Naive thymus-derived CD8-positive, alpha-beta T cell (primary cell): ENCODE measurements at regions not wholly inside any gene's neighbourhood (a gene's known extent, or its start where the extent isn't known, plus 50 kb on each side); places are given as distances from the start of the nearest gene placed in this dataset.

Source experiments
- ATAC-seq, 2 donors: fragments of 150-1000 bp; cut with Tn5 transposase in 1 of 2; sonication (Bioruptor Pico), chemical (Tn5 transposase) in 1 of 2; 1 replicate in 1 of 2; 2 replicates in 1 of 2; pipeline ENCODE4 v1.10.0; 2021; ENCODE audit warnings: mild to moderate bottlenecking in 2 of 2, moderate library complexity in 2 of 2
- POLR2A ChIA-PET: fragments of 350-600 bp; sonication (Branson Sonifier 250); formaldehyde crosslinking; loops from one replicate; lab custom pipeline; 2021; ENCODE audit warnings: antibody characterized with exemption; lab: Charles Lee
- DNase-seq, 10 donors: peaks; one replicate each; pipeline versions ENCODE4 v3.0.0 to v3.0.0-alpha.2; 2020 to 2022
- H3K27ac Mint-ChIP-seq, 10 donors: one replicate each; pipeline ENCODE4 v1.8.0; 2020 to 2022; ENCODE audit warnings: mild to moderate bottlenecking in 10 of 10, mixed read lengths in 10 of 10, moderate library complexity in 4 of 10, inconsistent platforms in 1 of 10
- H3K27me3 Mint-ChIP-seq, 5 donors: one replicate each; pipeline ENCODE4 v1.8.0; 2021 to 2022; ENCODE audit warnings: mixed read lengths in 5 of 5
- H3K36me3 Mint-ChIP-seq, 3 donors: one replicate each; pipeline ENCODE4 v1.8.0; 2020 to 2022; ENCODE audit warnings: mixed read lengths in 3 of 3, mild to moderate bottlenecking in 2 of 3, inconsistent platforms in 1 of 3
- H3K4me1 Mint-ChIP-seq, 4 donors: one replicate each; pipeline ENCODE4 v1.8.0; 2021 to 2022; ENCODE audit warnings: mixed read lengths in 4 of 4
- H3K4me3 Mint-ChIP-seq, 10 donors: one replicate each; pipeline ENCODE4 v1.8.0; 2020 to 2022; ENCODE audit warnings: mild to moderate bottlenecking in 10 of 10, mixed read lengths in 10 of 10, moderate library complexity in 6 of 10, inconsistent platforms in 1 of 10
- H3K9me3 Mint-ChIP-seq, 9 donors: one replicate each; pipeline ENCODE4 v1.8.0; 2020 to 2022; ENCODE audit warnings: mixed read lengths in 9 of 9, mild to moderate bottlenecking in 3 of 9, inconsistent platforms in 1 of 9, moderate library complexity in 1 of 9

DNA sequence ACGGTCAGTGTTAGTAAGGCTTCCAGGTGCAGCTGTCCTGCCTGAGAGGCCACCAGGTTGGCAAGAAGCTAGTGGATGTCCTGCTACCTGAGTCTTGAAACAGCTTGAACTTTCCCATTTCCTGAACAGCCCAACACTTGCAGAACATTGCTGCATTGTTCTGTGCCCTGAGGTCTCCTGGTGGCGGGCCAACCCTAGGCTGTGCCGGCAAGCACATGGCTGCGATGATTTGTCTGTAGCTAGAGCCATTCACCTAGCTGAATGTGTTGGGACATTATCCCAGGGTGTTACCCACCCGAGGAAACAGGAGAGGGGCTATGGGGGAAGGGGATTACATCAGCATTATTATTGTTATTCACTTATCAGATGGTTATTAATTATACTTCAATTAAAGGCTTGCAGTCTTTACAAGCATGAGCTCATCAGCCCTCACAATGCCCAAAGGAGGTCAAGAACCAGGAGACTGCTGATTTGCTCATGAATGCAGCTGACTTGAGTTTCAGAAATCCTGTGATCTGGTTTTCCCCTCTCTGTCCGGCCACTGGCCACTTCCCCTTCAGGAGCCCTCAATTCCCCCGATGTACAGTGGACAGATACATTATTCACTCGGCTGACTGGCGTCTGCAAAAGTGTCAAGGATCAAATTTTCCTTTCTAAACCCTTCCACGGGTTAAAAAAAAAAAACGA is 187.6 kb upstream of the TSC22D1 start:
- Mint-ChIP-seq H3K27ac (no peak overlapping the region), H3K4me1 (peaks cover 7 to 13% (median 11%) of the 10 kb centered on the region in 4 donors), H3K36me3 (no peaks in the 10 kb centered on the region), H3K27me3 (peaks cover 0 to 4% (median 0%) of the 10 kb centered on the region in 5 donors), H3K9me3 (no peaks in the 10 kb centered on the region), H3K4me3 (no peak overlapping the region)
- POLR2A ChIA-PET = no interaction called here
- no peak for ATAC-seq
- DNase-seq = no peak

DNA sequence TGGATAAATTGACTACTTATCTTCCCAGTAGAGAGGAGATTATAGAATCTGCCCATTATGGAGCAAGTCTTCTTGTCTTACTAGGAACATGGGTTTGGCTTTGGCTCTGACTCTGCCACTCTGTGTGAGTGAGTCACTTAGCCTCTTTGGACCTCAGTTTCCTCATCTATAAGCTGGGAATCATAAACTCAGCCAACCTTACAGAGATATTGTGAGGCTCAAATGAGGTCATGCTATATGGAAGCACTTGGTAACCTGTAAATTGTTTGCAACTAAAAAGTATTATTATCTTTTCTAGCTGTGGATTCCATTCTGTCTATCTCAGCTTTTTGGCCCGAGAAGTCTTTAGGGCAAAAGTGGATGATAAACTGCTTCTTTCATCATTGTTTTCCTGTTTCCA is 186.8 kb upstream of the TSC22D1 start:
- Mint-ChIP-seq H3K27me3 (peaks cover 0 to 4% (median 0%) of the 10 kb centered on the region in 5 donors), H3K4me3 (no peak overlapping the region), H3K9me3 (no peaks in the 10 kb centered on the region), H3K27ac (no peak overlapping the region), H3K36me3 (no peaks in the 10 kb centered on the region), H3K4me1 (peaks cover 2 to 5% (median 2%) of the 10 kb centered on the region in 4 donors)
- no peak for ATAC-seq
- no peak for DNase-seq
- POLR2A ChIA-PET = no interaction called here

DNA sequence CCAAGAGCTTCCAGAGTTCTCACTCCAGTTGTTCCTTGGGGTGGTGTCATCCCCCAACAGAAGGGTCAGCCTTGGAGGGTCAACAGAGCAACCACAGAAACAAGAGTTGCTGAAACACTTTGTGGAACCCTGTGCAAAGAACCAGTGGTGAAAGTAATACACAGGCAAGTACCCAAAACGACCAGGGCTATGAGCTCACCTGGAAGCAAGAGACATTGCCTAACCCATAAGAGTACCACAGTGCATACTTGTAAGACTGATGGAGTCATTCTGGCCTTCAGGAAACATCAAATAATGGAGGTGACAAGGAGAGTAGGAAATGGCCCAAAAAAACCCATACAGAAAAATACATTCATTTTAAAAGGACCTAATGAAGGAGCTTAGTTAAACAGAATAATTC is 184.3 kb upstream of the TSC22D1 start:
- no peak for DNase-seq
- Mint-ChIP-seq H3K36me3 (no peaks in the 10 kb centered on the region), H3K27ac (peak overlapping the region in 1 of 10 donors; percentile 26), H3K9me3 (no peaks in the 10 kb centered on the region), H3K4me1 (no peaks in the 10 kb centered on the region), H3K27me3 (peaks cover 0 to 4% (median 0%) of the 10 kb centered on the region in 5 donors), H3K4me3 (no peak overlapping the region)
- POLR2A ChIA-PET = no interaction called here
- no peak for ATAC-seq

DNA sequence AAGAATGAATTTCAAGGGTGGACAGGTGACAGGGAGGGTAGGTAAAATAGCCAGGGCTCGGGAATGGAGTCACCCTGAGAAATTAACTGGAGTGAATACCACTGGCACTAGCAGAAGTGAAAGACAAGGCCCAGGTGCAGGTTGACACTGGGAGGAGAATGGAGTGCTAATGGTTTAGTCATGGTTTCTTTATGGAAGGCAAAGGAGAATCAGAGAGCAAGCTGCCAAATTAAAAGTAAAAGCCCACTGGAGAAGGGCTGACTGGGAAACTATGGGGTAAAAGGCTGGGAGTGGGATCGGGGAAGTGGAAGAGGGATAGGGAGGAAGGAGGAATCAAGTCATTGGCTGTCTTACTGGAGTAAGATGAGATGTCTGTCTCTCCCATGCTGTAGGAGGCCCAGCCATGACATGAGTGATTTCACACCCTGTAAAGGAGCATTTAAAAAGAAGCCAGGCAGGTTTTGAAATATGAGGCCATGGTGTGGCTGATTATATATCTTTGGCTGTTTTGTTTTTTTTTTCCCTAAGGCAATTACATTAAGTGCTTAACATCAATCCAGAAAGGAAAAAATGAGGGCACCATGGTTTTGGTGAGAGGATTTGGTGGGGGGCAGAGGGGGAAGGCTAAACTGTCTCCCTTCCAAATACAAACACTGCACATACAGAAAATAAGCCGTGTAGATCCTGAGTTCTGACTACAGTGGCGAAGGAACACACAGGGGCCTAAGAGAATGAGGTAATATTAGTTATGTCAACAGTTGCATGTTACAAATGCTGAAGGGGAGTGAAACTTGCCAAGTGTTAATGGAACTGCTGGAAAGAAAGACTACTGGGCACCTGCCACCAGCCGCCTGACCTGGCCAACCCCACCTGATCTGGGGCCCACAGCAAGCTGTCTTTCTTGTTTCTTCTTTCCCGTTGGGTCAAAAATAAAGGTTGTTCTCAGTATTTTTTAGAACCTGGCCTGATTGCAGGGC is 183.5 kb upstream of the TSC22D1 start:
- no peak for DNase-seq
- Mint-ChIP-seq H3K4me1 (no peaks in the 10 kb centered on the region), H3K36me3 (no peaks in the 10 kb centered on the region), H3K9me3 (no peaks in the 10 kb centered on the region), H3K27me3 (peaks cover 0 to 4% (median 0%) of the 10 kb centered on the region in 5 donors), H3K27ac (no peak overlapping the region), H3K4me3 (no peak overlapping the region)
- POLR2A ChIA-PET = no interaction called here
- ATAC-seq = no peak

DNA sequence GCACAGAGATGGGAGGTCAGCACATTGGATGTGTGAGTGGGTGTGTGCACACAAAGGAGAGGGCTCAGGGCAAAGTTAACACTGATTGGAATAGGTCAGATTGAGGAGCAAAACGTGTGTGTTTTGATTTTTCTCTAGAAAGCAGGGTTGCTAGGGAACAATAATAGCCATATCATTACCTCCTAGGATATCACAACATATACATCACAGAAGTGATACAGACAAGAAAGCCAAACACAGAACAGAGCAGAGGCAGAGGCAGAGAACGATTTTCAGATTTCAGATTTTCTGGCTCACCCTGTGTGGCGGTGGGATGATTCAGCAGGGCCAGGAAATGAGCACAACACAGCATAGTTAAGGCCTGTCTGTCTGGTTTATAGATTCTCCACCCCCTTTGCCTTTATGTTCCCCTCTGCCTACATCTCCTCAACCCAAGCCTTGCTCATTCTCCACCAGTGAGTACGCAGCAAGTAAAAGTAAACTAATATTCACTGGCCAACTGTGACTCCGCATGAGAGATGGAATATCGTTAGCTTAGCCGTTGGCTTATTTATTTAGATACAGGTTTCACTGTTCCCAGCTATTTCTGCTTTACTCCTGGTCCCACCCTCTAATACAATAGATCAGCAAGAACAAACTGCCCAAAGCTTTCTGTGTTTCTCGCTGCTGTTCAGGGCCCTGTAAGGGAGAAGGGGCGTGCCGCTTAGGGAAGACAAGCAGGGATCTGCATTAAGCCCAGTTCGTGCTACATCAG is 182.7 kb upstream of the TSC22D1 start:
- Mint-ChIP-seq H3K4me3 (no peak overlapping the region), H3K9me3 (no peaks in the 10 kb centered on the region), H3K27me3 (peaks cover 0 to 4% (median 0%) of the 10 kb centered on the region in 5 donors), H3K27ac (peak overlapping the region in 1 of 10 donors; percentile 25), H3K36me3 (no peaks in the 10 kb centered on the region), H3K4me1 (no peaks in the 10 kb centered on the region)
- no peak for ATAC-seq
- no peak for DNase-seq
- POLR2A ChIA-PET = no interaction called here

DNA sequence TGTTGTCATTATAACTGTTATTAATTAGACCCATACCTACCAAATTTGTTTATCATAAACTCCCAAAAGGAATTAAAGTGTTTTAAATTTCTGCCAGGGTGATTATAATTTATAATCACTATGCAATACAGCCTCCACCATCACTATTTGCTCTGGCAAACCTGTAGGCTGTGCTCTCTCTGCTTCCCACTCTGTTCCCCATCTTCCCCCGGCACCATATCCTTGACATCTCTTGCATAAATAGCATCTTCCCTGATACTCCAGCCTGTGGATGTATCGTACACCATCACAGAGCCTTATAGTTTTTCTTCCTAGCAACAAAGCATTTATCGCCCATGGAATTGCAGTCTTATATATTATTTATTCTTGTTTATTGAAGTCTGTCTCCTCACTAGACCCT is 181.5 kb upstream of the TSC22D1 start:
- Mint-ChIP-seq H3K27me3 (peaks cover 0 to 3% (median 0%) of the 10 kb centered on the region in 5 donors), H3K4me1 (no peaks in the 10 kb centered on the region), H3K4me3 (no peak overlapping the region), H3K27ac (no peak overlapping the region), H3K36me3 (no peaks in the 10 kb centered on the region), H3K9me3 (no peaks in the 10 kb centered on the region)
- POLR2A ChIA-PET = no interaction called here
- ATAC-seq (no peak), DNase-seq (no peak)

DNA sequence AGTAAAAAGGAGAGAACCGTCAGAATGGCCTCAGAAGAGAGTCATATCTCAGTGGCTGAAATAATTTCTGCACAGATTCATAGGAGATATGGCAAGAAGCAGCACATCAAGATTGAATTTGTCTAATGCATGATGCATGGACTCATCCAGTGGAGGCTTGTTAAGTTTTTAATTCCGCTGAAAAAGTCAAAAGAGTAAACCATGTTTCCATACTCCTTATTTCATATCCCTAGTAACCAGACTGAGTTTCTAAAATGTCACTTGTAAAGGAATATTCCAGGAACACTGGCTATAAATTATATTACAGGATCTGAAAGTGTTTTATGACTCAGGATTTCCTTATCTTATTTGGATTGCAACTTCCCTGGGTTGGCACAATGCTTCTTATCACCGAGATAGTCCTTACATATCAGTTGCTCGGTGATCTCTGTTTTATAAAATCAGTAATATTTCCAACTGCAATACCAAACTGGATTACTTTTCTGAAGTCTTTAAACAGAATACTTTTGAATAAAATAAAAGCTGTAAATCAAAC is 180.2 kb upstream of the TSC22D1 start:
- Mint-ChIP-seq H3K36me3 (no peaks in the 10 kb centered on the region), H3K4me1 (no peaks in the 10 kb centered on the region), H3K27ac (no peak overlapping the region), H3K9me3 (no peaks in the 10 kb centered on the region), H3K4me3 (no peak overlapping the region), H3K27me3 (peaks cover 0 to 3% (median 0%) of the 10 kb centered on the region in 5 donors)
- no peak for DNase-seq
- POLR2A ChIA-PET = no interaction called here
- ATAC-seq = no peak

DNA sequence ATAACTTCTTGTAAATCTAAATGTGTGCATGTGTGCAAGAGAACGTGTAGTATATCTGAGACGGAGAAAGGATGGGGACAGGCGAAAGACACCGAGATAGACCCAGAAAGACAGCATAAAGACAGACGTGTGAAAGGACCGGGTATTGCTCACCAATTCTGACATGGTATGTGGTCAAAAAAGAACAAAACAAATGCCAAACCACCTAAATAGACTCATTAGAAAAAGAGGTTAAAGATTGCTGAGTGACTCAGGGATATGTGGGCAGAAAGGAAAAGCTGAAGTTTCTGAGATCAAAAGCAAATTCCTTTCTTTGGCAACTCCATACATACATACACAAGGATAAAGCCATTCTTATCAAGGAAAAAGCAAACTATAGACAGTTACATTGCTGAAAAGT is 179.7 kb upstream of the TSC22D1 start:
- POLR2A ChIA-PET = interaction anchor here (0.6 kb wide), 1 partner anchor 264 kb away, joined by 3 read pairs; no protein-coding TSS in a partner anchor
- Mint-ChIP-seq H3K36me3 (no peaks in the 10 kb centered on the region), H3K4me3 (no peak overlapping the region), H3K27me3 (peaks cover 0 to 3% (median 0%) of the 10 kb centered on the region in 5 donors), H3K4me1 (no peaks in the 10 kb centered on the region), H3K27ac (no peak overlapping the region), H3K9me3 (no peaks in the 10 kb centered on the region)
- ATAC-seq (no peak), DNase-seq (no peak)

DNA sequence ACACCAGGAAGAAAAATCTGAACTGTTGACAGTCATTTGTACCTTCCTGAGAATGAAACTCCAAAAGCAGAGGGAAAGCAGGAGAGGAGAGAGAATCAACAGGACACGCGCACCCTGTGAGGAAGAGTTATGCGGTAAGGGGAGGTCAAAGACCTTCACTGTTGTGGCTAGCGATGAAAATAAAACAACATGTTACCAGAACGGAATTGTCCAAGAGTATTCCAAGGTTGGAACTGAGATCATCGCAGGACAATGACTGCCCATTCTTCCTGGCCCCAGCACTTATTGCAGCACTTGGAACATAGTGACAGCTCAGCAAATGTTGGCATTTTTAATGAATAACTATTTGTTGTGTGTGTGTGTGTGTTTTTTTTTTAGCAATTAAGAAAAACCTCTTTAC is 176.0 kb upstream of the TSC22D1 start:
- Mint-ChIP-seq H3K9me3 (no peaks in the 10 kb centered on the region), H3K4me1 (no peaks in the 10 kb centered on the region), H3K36me3 (no peaks in the 10 kb centered on the region), H3K27me3 (no peaks in the 10 kb centered on the region), H3K4me3 (no peak overlapping the region), H3K27ac (no peak overlapping the region)
- DNase-seq (no peak), ATAC-seq (no peak)
- POLR2A ChIA-PET = no interaction called here

DNA sequence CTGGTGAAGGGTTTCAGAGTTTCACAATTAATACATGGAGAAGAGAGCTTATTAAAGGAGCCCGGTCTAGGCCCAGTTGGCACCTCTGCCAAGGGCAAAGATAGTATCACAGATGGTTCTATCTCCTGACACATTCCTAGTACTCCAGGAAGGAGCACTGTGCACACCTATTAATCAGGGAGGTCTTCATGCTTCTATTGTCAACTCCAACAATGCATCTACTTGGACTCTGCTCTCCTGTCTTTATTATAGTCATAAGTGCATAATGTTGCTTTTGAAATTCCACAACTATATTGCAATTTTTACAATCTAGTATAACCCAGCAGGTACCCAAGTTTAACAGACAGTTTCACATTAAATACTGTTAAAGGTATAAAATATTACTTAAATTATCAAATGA is 174.5 kb upstream of the TSC22D1 start:
- H3K27ac Mint-ChIP-seq = no peak overlapping the region
- no peaks in the 10 kb centered on the region for H3K9me3 Mint-ChIP-seq
- ATAC-seq = no peak
- POLR2A ChIA-PET = no interaction called here
- no peaks in the 10 kb centered on the region for H3K27me3 Mint-ChIP-seq
- no peak overlapping the region for H3K4me3 Mint-ChIP-seq
- H3K4me1 Mint-ChIP-seq = no peaks in the 10 kb centered on the region
- H3K36me3 Mint-ChIP-seq = no peaks in the 10 kb centered on the region
- no peak for DNase-seq

DNA sequence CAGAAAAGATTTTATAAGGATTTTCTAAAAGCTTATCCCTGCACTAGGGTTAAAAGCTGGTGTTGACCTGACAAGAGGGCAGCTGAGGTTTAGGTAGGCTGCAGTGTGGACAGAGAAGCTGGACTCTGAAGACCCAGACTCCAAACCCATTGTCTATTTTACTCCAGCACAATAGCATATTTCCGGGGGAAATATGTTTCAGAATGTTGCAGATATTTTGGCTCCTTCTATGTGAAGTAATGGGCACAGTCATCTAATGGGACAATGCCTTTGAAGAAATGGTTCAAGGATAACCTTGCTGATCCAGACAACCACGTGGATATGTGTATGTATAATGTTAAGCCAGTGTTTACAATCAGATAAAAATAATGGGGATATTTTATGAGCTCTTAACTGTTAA is 173.8 kb upstream of the TSC22D1 start:
- no peaks in the 10 kb centered on the region for H3K9me3 Mint-ChIP-seq
- H3K27me3 Mint-ChIP-seq = peaks cover 0 to 5% (median 0%) of the 10 kb centered on the region in 5 donors
- H3K4me1 Mint-ChIP-seq = peaks cover 0 to 1% (median 0%) of the 10 kb centered on the region in 4 donors
- H3K4me3 Mint-ChIP-seq = no peak overlapping the region
- no peak overlapping the region for H3K27ac Mint-ChIP-seq
- ATAC-seq (no peak), DNase-seq (no peak)
- POLR2A ChIA-PET = no interaction called here
- no peaks in the 10 kb centered on the region for H3K36me3 Mint-ChIP-seq

DNA sequence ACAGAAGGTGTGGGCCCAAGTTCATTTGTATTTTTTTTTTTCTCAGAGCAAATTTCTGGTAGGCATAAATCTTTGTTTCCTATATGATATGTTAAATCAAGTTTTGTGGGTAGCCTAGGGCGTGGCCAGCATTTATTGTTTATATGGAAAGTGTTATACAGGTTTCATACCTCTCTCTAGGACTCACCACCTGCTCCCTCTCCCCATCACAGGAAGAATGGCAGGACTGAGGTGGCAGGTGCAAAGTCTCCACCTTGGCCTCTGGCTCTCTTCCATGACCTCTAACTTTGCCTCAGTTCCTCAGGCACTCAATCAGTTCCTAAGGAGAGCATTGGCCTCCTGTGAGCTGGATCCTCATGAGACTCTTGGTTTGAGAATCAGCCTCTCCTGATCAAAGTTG is 172.3 kb upstream of the TSC22D1 start:
- Mint-ChIP-seq H3K4me3 (no peak overlapping the region), H3K36me3 (no peaks in the 10 kb centered on the region), H3K27me3 (peaks cover 0 to 7% (median 0%) of the 10 kb centered on the region in 5 donors), H3K9me3 (peaks cover 0 to 10% (median 3%) of the 10 kb centered on the region in 9 donors), H3K4me1 (peaks cover 0 to 1% (median 0%) of the 10 kb centered on the region in 4 donors), H3K27ac (no peak overlapping the region)
- ATAC-seq (no peak), DNase-seq (no peak)
- POLR2A ChIA-PET = no interaction called here
